Nephron (organoid): ENCODE measurements at regions not wholly inside any gene's neighbourhood (a gene's known extent, or its start where the extent isn't known, plus 50 kb on each side); places are given as distances from the start of the nearest gene placed in this dataset.

ENCODE experiments used
- H3K27ac Mint-ChIP-seq, 3 experiments: 2 replicates each; pipeline ENCODE4 v1.8.0; 2020; ENCODE audit warnings: mixed read lengths in 3 of 3, mild to moderate bottlenecking in 2 of 3, moderate library complexity in 1 of 3
- H3K27me3 Mint-ChIP-seq: 2 replicates; pipeline ENCODE4 v1.8.0; 2021; ENCODE audit warnings: low read depth, mild to moderate bottlenecking, moderate library complexity, mixed read lengths
- H3K36me3 Mint-ChIP-seq: 2 replicates; pipeline ENCODE4 v1.8.0; 2020; ENCODE audit warnings: low read depth, mixed read lengths
- H3K4me1 Mint-ChIP-seq: 2 replicates; pipeline ENCODE4 v1.8.0; 2020; ENCODE audit warnings: mixed read lengths
- H3K4me3 Mint-ChIP-seq, 3 experiments: 2 replicates each; pipeline ENCODE4 v1.8.0; 2020; ENCODE audit warnings: mild to moderate bottlenecking in 3 of 3, mixed read lengths in 3 of 3, moderate library complexity in 2 of 3
- H3K9me3 Mint-ChIP-seq: 2 replicates; pipeline ENCODE4 v1.8.0; 2020; ENCODE audit warnings: mixed read lengths
- TF ChIP-seq, protein P1 (sequence below), 3 experiments: fragments of 200-600 bp; sonication (generic); IDR thresholded peaks; one replicate each; pipeline ENCODE4 v1.5.0; 2021; ENCODE audit warnings: antibody characterized with exemption in 3 of 3; ENCODE audit not compliant: unreplicated experiment in 3 of 3

DNA sequence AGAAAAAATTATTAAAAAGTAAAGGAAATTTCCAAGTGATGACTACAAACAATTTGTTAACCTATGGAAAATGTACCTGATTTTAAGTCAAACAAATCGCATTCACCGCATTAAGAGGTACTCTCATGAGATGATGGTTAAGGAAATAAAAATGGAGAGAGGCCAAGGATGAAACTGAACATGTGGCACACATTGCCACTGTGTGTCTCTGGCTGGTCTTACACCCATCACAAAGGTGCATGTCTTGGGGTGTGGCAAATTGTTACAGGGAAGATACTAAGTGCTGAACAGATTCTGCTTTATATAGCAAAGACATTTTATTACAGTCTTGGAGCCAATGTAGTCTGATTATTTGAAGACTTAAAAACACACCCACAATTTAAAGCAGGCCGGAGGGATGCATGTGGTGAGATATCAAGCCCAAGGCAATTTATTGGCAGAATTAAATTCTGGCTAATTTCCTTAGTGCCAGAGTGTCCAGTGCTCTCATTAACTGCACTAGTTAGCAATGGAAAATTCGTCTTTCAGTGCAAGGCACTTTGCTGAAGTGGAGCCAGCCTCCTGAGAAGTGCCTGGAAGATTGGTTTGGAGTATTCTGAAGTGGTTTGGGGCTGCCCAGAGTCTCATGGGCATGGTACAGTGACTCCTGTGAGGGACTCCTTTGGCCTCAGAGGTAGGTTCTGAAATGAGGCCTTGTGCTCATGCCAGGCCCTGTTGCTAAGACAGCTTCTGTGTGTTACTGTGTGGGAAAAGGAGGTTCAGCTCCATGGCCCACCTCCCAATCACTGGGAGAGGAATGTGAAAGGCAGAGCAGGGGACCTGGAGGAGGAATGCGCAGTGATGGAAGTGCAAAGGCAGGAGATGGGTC is 166.9 kb downstream of the BRMS1L start:
- Mint-ChIP-seq H3K4me1 (no peaks in the 10 kb centered on the region), H3K27ac (no peak overlapping the region), H3K4me3 (peak overlapping the region in 1 of 3 experiments; percentile 2), H3K36me3 (no peaks in the 10 kb centered on the region), H3K27me3 (peaks cover 6% of the 10 kb centered on the region), H3K9me3 (no peaks in the 10 kb centered on the region)
- TF ChIP-seq, protein P1, sequence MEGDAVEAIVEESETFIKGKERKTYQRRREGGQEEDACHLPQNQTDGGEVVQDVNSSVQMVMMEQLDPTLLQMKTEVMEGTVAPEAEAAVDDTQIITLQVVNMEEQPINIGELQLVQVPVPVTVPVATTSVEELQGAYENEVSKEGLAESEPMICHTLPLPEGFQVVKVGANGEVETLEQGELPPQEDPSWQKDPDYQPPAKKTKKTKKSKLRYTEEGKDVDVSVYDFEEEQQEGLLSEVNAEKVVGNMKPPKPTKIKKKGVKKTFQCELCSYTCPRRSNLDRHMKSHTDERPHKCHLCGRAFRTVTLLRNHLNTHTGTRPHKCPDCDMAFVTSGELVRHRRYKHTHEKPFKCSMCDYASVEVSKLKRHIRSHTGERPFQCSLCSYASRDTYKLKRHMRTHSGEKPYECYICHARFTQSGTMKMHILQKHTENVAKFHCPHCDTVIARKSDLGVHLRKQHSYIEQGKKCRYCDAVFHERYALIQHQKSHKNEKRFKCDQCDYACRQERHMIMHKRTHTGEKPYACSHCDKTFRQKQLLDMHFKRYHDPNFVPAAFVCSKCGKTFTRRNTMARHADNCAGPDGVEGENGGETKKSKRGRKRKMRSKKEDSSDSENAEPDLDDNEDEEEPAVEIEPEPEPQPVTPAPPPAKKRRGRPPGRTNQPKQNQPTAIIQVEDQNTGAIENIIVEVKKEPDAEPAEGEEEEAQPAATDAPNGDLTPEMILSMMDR (IDR thresholded peaks at IDR 0.05; ENCODE audit: unreplicated experiment in 3 of 3) = no peak

GRCh38 chr14:35991356-35991755 is 165.2 kb downstream of the BRMS1L start:
- Mint-ChIP-seq H3K27me3 (peaks cover 6% of the 10 kb centered on the region), H3K36me3 (no peaks in the 10 kb centered on the region), H3K9me3 (no peaks in the 10 kb centered on the region), H3K27ac (no peak overlapping the region), H3K4me1 (no peaks in the 10 kb centered on the region), H3K4me3 (no peak overlapping the region)
- TF ChIP-seq, protein P1 (IDR thresholded peaks at IDR 0.05; ENCODE audit: unreplicated experiment in 3 of 3) = no peak

GRCh38 chr14:35989736-35990135 is 163.6 kb downstream of the BRMS1L start:
- TF ChIP-seq, protein P1 (IDR thresholded peaks at IDR 0.05; ENCODE audit: unreplicated experiment in 3 of 3) = no peak
- H3K4me1 Mint-ChIP-seq = no peaks in the 10 kb centered on the region
- H3K4me3 Mint-ChIP-seq = no peak overlapping the region
- H3K36me3 Mint-ChIP-seq = no peaks in the 10 kb centered on the region
- no peak overlapping the region for H3K27ac Mint-ChIP-seq
- H3K27me3 Mint-ChIP-seq = peaks cover 6% of the 10 kb centered on the region
- no peaks in the 10 kb centered on the region for H3K9me3 Mint-ChIP-seq

- Mint-ChIP-seq H3K27ac (no peak overlapping the region), H3K4me1 (no peaks in the 10 kb centered on the region), H3K36me3 (no peaks in the 10 kb centered on the region), H3K9me3 (no peaks in the 10 kb centered on the region), H3K27me3 (peaks cover 6% of the 10 kb centered on the region), H3K4me3 (no peak overlapping the region)
- TF ChIP-seq, protein P1 (IDR thresholded peaks at IDR 0.05; ENCODE audit: unreplicated experiment in 3 of 3) = no peak
Observed at GRCh38 chr14:35988972-35989690, 163.0 kb downstream of the BRMS1L start.

GRCh38 chr14:35988550-35988949 is 162.4 kb downstream of the BRMS1L start:
- H3K4me3 Mint-ChIP-seq = no peak overlapping the region
- H3K4me1 Mint-ChIP-seq = no peaks in the 10 kb centered on the region
- TF ChIP-seq, protein P1 (IDR thresholded peaks at IDR 0.05; ENCODE audit: unreplicated experiment in 3 of 3) = no peak
- H3K27me3 Mint-ChIP-seq = peaks cover 6% of the 10 kb centered on the region
- no peaks in the 10 kb centered on the region for H3K36me3 Mint-ChIP-seq
- H3K27ac Mint-ChIP-seq = no peak overlapping the region
- no peaks in the 10 kb centered on the region for H3K9me3 Mint-ChIP-seq
